HG02885 (cell line): ENCODE measurements at regions not wholly inside any gene's neighbourhood (a gene's known extent, or its start where the extent isn't known, plus 50 kb on each side); places are given as distances from the start of the nearest gene placed in this dataset.
"Not testable (repeated sequence)": the region's sequence is repeated elsewhere in the genome, so short reads cannot be mapped to it uniquely, and the experiment has no call there.

Source experiments
- ATAC-seq: cut with Tn5 transposase; IDR thresholded peaks from one replicate; pipeline ENCODE4 v1.9.1; 2021; ENCODE audit warnings: mild to moderate bottlenecking; ENCODE audit not compliant: unreplicated experiment, poor library complexity

DNA sequence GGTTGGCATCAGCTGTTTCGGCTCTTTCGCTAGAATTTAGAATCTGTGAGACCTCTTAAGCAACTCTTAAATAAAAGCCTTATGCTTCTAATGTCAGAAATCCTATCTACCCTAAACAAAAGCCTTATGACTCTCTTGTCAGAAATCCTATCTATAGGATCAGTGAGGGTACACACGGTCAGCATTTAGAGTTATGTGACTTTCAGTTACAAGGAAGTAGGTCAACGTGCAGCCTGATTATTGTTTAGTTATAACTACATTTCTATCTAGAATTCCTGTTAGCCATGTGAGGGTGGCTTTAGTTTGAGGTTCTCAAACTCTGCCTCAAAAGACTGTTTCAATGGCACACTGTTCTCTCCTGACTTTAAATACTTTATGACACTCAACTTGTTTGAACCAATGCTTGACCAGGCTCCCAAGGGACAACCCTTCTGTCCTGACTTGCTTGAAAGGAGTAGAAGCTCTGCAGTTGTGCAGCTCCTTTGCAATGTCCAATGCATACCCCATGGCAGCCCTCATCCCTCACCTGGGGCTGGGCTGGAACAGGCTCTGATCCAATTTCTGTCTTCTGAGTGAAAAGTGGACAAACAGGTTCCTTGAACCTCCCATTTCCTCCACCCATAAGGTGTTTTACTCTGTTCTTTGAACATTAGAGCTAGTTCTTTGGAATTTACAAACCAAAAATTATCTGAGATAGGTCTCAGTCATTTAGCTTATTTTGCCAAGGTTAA, 251.6 kb upstream of the PIK3R1 start:
- ATAC-seq: no peak

DNA sequence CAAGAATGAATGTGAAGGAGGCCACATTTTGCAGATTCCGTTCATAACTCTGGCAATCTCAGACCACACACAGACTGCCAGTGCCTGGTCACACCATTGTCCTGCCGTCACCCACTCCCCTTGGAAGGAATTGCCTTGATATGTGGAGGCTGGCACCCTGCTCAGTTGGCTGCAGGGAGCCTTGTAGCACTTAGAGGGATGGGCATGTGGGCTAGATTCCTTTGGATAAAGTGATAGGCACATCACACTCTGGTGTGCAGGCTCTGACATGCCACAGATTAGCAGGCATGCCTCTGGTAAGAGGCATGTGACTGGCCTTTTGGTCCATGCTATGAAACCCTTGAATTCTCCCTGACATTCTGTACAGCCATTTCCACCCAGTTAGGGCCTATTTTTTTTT, 254.6 kb upstream of the PIK3R1 start:
- no peak for ATAC-seq

DNA sequence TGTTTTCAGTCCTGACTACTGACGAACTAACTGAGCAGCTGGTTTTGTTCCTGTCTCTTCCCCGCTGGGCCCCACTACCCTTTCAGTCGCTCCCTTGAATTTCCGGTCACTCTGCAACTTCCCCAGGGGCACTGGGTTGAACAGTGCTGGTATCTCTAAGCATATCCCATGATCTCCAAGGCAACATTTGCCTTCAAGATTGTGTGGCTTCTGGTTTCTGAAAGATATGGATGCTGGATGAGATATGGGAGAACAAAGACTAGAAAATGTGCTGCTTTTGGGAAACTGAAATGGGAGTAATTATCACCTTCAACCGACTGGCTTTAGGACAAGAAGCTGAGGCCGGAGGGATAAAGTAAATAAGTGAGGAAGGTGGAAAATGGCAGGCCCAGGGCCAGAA, 258.2 kb upstream of the PIK3R1 start:
- no peak for ATAC-seq

DNA sequence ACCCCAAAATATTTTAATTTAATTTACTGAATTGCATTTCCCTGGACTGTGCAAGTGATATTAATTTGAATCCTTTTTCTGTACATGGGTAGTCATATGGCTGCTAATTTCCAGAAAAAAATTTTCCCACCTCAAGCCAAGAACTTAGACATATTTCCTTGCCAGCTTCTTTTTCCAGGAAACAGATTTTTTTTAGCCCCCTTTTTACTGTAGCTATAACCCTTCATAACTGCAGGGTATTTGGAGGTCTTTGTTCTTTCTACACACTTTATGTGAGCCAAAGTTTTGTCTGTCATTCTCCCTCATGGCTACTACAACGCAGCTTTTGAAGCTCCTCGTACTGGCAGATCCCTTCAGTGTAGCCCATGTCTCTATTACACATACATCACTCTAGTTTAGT, 261.2 kb upstream of the PIK3R1 start:
- ATAC-seq: no peak

DNA sequence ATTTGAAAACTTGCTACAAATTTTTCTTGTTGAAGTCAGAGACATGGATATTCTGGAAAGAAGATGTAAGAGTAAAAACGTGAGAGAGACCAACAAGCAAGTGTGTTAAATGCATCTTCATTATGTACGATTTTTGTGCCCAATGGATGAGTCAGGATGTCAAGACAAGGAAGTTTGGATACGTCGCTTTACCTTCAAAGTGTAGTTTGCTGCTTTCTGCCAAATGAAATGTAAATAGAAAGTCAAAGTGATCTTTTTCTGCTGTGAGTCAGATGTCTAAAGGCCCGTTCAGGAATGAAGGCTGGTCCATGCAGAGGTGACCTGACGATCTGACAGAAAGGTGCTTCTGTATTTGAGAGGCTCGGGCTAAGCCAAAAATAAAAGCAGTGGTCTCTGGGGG, 273.1 kb upstream of the PIK3R1 start:
- no peak for ATAC-seq

DNA sequence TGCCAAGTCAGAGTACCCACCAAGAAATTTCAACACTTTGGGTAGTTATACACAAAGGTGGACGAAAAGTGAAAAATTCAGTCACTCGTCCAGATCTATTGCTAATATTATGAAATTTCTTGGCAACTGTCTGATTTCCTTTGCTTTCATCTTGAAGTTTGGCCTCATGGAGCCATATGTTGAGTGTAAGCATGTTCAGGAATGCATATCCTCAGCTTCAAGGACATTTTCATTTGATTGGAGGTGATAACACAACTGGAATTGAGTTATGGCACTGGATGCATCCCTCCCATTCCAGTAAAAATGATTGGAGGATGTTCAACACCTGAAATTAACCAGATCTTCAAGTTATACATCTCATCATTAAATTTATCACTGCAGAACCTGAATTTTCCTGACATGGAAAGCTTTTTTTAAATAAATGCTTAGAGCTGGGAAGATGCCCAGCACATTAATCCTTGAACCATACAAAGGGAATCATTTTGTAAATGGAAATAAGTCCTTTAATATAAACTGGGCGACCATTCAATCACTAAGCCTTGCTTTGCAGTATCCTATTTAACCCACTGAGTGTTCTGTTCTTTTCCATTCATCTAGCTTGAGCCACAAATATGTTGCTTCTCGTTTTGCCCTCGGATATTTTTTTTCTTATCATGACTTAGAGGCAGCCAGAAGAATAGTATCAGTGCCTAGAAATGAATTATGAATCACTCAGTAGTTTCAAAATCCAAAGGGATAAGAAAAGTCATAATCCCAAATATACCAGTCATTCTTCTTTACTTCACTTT, 273.7 kb upstream of the PIK3R1 start:
- ATAC-seq: no peak

DNA sequence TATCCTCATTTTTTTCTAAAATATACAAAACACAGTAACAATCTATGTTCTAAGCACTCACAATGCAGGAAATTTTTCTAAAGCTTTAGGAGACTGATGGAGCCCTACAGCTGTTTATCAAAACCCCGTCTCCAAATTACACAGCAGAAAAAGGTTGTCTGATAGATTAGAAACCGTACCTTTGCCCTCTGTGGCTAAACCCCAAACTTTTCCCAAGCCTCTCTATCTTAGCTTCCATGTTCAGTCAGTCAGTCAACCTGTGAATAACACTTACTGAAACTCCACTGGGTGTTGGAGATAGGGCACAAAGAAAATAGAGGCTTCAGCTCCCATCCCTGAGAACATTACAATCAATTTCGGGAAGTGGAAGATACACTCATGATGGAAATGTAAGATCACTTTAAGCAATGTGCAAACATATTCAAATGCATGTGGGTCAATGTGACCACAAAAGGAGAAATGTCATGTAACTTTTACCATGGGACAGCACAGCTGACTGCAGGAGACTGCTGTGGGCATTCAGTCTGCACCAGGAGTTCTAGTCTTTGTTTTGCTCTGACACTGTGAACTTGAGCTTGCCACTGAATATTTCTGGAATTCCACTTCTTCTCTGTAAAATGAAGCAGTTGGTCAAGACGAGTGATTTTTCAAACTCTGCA, 279.5 kb upstream of the PIK3R1 start:
- no peak for ATAC-seq

DNA sequence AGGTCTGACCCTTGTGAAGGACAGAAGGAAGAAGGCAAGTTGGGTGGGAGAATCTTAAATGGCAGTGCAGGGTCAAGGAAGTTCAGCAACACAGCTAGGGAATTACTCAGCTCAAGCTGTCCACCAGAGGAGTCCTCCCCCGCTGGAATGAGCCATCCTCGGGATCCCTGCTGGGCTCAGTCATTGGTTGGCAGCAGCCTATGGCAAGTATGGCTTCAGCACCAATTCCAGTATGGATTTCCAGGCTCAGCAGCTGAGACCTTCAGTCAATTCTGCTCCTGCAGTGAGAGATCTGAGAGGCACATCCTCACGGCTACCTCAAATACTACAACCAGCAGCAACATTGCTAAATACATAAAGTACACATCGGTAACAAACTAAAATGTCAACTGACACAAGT, 280.6 kb upstream of the PIK3R1 start:
- no peak for ATAC-seq

DNA sequence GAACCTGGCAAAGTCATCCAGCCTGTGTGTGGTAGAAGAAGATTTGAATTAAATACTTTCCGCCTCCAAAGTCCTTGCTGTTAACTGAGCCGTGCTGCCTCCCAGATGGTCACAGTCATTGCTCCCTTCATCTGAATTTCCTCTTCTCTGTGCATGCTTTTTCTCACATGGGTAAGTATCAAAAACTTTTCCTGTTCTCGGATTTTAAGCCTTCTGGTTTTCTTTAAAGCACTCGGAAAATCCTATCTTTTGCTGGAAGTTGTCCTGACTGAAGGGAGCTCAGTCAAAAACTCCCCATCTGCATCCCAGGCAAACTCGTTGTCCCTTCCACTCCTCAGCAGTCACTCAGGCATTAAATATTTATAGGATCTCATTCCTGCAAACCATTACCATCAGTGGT, 290.0 kb upstream of the PIK3R1 start:
- no peak for ATAC-seq

DNA sequence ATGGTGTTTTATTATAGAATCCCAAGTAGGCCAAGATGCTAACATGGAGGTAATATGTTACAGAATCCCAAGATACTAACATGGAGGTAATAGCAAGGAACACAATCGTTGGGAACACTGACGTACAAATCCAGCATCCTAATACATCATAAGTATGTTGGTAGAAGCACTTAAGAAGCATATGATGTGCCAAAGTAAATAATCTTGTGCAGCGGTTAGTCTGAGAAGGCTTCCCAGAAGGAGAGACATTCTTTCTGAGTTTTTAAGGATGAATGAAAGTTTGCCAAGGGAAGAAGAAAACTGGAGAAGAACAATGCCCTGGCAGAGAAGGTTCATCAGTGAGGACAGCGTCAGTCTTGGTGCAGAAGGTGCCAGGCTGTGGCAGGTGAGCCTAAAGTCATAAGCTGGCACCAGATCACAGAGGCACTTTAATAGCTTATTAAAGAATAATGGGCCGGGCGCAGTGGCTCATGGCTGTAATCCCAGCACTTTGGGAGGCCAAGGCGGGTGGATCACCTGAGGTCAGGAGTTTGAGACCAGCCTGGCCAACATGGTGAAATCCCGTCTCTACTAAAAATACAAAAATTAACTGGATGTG, 294.5 kb upstream of the PIK3R1 start:
- no peak for ATAC-seq

DNA sequence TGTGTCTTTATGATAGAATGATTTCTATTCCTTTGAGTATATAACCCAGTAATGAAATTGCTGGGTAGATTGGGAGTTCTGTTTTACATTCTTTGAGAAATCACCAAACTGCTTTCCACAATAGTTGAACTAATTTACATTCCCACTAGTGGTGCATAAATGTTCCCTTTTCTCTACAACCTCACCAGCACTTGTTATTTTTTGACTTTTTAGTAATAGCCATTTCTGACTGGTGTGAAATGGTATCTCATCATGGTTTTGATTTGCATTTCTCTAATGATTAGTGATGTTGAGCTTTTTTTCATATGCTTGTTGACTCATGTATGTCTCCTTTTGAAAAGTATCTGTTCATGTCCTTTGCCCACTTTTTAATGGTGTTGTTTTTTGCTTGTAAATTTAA, 296.0 kb upstream of the PIK3R1 start:
- ATAC-seq: not testable (repeated sequence)

DNA sequence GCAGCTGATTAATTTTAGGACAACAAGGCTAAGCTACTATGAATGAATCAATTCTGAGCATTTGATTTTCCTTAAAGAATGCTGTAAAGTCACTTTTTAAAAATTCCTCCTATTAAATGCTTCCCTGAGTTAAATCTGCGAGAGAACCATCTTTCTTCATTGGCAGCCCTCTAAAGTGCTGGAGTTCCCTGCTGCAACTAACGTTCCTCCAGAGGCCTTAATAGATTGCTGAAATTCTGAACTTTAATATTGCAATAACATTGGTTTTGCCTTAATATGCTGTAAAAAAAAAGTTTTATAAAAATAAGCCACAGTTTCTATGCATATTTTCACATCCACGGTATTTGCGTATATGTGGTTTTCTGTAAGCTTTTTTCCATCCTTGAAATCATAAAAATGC, 298.0 kb upstream of the PIK3R1 start:
- ATAC-seq: no peak

DNA sequence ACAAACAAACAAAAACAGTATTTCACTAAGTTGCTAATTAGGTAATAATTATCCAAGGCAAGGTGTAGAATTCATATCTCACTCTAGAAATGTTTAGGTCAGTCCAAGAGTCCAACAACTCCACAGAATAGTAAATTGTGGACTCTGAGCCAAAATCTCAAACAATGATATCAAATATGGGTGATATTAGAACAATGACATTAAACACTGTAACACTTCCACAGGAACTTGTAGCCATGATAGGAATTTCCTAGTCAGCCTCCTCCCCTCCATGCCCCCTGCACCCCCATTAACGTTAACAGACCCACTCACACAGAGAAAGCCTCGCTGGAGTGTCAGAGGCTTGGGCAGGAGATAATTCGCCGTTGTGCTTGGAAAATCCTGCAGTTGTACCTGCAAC, 305.0 kb upstream of the PIK3R1 start:
- no peak for ATAC-seq

DNA sequence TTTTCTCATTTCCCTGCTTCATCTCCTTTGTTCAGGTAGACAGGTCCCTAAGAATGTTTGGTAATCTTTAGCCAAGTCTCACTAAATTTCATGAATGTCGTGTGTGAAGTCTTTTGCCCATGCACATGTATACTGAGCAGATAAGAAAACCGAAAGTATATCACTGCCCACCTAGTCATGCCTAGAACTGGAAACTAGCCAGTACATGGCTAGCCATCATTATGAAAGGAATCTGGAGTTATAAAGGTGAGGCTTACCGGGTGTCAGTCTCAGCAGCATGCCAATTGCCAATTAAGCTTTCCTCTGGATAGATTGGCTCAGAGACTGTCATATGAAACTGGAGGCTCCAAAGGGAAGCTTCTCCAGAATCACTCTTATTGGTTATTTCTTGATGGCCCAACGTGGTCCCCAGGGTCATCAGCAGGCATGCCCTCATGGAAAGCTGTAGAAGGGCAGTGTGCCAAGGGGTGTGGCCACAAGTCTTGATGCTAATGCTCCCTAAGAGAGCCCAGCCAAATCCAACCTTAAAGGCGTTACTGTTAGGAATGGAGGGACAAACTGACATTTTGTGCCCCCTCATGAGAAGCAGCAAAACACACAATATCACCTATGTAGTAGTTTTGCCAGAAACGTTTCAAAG, 307.3 kb upstream of the PIK3R1 start:
- no peak for ATAC-seq

DNA sequence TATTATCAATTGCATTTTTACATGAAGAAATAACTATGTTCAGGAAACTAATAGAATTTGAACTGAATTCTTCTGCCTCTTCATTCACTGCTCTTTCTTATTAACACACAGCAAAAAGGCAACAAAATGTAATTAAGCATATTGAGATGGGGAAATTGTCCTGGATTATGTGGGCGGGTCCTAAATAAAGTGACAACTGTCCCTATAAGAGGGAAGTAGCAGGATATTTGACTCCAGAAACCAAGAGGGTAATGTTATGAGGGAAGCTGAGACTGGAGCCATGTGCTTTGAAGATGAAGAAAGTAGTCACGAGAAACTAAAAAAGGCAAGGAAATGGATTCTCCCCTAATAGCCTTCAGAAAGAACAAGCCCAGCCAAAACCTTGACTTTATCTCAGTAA, 311.2 kb upstream of the PIK3R1 start:
- ATAC-seq: no peak

DNA sequence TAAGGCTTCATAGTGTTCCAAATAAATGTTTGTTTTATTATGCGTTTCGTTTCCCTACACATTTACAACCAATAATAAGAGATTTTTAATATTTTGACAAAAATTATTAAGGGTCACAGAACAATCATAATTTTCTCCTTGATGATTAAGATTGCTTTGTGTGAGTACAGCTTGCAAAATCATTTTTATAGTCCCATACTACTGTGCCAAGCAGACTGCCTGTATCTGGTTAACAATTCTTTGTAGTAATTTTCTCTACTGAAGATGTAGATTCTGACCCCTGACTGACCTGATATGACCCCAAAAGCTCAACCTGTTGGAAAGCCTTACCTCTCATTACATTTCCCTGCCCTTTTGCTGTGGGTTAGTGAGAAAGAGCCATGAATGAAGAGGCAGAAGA, 311.9 kb upstream of the PIK3R1 start:
- ATAC-seq: no peak

DNA sequence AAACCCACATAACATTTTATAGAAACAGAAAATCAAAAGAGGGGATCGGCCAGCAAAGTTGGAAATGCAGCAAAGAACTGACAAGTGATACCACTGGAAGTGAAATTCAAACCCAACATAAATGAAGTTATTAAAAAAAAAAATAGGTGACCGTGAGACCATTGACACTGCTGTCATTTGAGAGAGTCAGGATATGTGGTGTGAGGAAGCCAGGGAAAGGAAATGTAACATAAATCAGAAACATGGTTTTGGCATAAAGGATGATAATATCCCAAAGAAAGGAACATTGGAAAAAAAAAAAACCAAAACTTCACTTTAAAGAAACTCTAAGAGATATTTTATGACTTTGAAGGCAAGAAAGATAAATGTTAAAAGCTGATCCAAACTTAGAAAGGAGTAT, 312.4 kb upstream of the PIK3R1 start:
- ATAC-seq: no peak

DNA sequence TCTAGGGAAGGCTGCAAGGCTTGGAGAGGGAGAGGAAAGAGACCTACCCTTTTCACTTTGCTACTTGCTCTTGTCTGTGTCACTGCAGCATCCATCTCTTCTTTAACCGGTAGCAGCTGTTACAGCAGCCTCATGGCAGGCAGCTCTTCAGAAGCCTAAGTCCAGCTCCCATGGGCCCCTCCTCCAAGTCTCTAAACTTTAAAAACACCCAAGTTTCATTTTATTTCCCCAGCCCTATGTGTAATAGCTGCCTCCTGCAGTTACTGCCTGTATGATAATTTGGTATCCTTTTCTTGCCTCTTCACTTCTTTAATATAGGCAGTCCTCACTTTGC, 313.1 kb upstream of the PIK3R1 start:
- ATAC-seq: no peak

DNA sequence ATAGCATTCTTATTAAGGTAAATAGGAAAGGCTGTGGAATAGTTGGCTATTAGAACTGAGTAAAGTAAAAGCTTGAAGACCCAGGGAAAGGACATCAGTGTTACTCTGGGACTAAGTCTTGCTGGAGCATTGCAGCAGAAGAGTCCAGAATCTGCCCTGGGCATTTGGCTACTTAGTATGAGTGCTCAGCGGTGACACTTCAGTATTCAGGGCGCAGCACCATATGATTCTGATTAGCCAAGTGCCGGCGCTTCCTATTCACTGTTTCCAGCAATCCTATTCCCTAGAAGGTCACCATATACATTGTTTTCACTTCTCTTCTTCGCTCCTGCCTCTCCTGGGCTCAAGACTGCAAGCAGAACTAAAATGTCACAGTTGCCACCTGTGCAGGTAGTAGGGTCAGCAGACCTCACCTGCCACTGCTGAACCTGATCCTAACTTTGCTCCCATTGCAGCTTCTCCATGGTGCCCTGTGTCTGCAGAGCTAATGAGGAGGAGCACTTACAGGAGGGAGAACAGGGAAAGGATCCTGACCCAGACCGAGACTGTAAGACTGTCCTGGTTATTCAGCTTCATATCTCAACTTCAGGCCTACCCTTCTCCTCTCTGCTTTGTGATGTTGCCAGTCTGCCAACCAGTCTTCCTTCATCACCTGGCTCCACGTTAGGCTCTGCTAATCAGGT, 313.6 kb upstream of the PIK3R1 start:
- no peak for ATAC-seq

DNA sequence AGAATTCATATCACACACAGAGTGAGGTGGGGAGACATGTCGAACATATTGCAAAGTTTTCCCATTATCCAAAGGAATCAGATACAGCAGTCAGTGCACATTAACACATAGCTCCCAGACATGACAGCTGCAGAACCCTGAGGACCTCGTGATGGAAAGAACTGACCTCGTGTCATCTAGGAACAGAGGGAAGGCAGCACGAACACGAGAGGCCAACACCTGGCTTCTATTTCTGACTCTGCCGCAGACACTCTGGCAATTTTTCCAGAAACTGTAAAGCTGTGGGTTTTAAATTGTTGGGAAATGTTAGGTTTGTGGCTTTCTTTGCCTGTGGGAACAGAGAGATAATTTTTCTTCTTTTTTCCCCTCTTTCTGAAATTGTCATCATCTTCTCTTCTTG, 315.0 kb upstream of the PIK3R1 start:
- ATAC-seq: no peak
